Epithelial cell of esophagus (primary cell): ENCODE measurements at regions not wholly inside any gene's neighbourhood (a gene's known extent, or its start where the extent isn't known, plus 50 kb on each side); places are given as distances from the start of the nearest gene placed in this dataset.
A peak's percentile ranks its signal among the peaks of the same experiment; 100 is the strongest.

Experiments used
- DNase-seq: peaks from one replicate; pipeline ENCODE4 v3.0.0; 2010; ENCODE audit warnings: low read depth
- H3K4me3 ChIP-seq: 2 replicates; pipeline ENCODE4 v1.5.1; 2011; ENCODE audit warnings: mild to moderate bottlenecking, low read length, control low read depth
- TF ChIP-seq, protein P1 (sequence below): IDR thresholded peaks from 2 replicates; pipeline ENCODE4 v1.5.1; 2011; ENCODE audit warnings: low read depth, mild to moderate bottlenecking, low read length, control low read depth, inconsistent platforms; ENCODE audit not compliant: insufficient read depth; ENCODE audit errors: missing control alignments

DNA sequence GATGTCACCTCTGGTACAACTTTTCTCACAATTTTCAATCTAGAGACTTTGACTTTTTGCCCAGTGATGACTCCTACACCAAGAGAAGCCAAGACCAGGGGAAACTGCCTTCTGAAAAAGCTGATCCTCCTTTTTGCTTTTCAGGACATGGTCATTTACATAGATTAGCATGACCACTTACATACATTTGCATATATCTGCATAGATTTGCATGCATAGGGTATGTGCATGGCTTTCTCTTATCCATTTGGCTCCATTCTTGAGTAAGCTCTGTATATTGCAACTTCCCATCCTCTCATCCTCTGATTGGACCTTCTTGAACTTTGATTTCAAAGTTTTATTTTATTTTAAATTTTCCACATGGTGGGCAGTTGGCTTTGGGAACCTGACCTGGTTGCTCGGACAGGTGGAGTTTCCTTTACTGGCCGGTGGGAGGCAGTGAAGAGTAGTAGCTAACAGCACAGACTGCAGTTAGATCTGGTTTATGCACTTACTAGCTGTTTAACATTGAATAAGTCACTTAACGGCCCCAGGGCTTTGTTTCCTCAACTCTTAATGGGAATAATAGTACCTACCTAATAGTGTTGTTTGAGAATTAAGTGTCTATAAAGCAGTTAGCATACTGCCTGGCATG, 92.9 kb downstream of the GPR139 start:
- H3K4me3 ChIP-seq: no peak overlapping the region
- TF ChIP-seq, protein P1, sequence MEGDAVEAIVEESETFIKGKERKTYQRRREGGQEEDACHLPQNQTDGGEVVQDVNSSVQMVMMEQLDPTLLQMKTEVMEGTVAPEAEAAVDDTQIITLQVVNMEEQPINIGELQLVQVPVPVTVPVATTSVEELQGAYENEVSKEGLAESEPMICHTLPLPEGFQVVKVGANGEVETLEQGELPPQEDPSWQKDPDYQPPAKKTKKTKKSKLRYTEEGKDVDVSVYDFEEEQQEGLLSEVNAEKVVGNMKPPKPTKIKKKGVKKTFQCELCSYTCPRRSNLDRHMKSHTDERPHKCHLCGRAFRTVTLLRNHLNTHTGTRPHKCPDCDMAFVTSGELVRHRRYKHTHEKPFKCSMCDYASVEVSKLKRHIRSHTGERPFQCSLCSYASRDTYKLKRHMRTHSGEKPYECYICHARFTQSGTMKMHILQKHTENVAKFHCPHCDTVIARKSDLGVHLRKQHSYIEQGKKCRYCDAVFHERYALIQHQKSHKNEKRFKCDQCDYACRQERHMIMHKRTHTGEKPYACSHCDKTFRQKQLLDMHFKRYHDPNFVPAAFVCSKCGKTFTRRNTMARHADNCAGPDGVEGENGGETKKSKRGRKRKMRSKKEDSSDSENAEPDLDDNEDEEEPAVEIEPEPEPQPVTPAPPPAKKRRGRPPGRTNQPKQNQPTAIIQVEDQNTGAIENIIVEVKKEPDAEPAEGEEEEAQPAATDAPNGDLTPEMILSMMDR: peak; percentile 8
- DNase-seq: no peak

DNA sequence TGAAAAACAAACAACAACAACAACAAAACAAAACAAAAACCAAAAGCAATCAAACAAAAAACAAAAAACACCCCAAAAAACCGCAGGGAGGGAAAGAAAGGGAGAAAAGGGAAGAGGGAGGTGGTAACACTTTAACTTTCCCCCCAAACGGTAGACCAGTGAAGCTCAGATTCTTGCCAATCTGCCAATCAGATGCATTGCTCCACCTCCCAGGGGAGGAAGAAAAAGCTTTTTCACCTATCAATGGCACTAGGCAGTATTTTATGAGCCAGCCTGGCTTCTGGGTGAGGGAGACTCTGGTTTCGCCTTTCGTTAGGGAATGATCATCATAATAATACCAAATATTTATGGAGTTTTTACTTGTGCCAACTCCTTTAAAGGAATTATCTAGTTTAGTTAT, 94.1 kb downstream of the GPR139 start:
- no peak for DNase-seq
- TF ChIP-seq, protein P1: no peak
- no peak overlapping the region for H3K4me3 ChIP-seq

DNA sequence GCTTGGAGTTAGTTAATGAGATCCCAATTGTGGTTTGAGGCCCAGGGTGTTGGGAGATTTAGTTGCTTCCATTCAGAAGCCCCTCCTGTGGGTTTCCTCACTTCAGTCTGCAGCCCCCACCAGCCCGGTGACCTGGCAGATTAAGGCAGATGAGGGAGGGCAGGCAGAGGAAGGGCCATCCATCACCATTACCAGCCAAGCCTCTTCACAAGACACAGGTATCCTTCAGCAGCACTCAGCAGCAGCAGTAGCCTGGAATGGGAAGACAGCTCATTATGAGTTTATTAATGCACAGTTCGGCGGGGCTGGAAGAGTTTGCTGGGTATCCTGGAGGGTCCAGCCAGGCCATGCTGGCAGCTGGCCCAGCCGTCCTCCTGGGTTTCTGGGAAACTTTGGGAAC, 90.0 kb upstream of the GPRC5B start:
- no peak overlapping the region for H3K4me3 ChIP-seq
- DNase-seq: no peak
- TF ChIP-seq, protein P1: no peak

DNA sequence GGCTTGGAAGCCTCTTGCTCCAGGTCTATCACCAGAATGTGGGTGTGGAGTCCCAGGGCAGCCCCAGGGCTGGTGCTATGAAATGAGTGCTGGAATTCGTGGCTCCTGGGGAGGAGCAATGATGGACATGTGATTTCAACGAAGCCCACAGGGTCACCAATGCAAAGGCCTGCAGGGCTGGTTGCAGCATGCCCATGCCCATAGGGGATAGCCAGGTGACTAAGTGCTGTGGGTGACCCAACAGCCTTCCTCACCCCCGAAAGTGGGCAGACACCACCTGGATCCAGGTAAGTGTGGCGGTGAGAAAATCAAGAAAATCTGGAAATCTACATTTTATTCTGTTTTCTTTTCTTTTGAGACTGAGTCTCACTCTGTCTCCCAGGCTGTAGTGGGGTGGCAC, 87.5 kb upstream of the GPRC5B start:
- DNase-seq: no peak
- TF ChIP-seq, protein P1: no peak
- H3K4me3 ChIP-seq: no peak overlapping the region

DNA sequence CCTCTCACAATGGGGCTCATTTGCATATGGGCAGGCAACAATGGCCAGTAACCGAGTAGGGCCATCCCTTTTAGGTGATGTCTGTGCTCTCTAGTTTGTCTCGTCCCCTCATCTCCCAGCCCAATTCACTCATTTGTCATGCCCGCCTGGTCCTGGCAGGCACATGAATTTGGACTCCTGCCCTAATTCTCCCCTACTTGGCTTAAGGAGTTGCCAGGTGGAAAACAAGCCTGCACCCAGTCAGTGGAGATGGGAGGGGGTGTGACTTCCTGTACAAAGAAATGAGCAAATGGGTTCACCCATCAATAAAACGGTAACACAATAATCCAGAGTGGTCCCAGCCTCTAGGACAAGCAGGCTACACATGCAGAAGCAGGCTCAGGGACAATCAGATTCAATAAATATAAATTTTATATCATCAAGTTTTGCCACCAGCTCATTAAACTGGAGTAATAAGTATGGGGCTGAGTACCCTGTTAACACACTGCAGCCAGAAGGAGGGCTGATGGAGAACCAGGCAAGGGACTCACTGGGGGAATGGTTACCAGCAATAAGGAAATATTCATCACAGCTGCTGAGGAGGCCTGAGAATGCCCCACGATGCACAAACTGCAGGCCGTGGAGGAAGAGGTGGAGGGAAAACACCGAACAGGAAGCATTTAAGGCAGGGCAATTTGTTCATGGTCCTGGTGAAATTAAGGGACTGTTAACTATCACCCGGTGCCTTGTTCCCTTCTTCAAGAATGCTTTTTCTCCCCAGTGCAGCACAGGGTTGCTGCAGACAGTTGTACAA, 84.4 kb upstream of the GPRC5B start:
- DNase-seq: no peak
- no peak overlapping the region for H3K4me3 ChIP-seq
- TF ChIP-seq, protein P1: no peak

DNA sequence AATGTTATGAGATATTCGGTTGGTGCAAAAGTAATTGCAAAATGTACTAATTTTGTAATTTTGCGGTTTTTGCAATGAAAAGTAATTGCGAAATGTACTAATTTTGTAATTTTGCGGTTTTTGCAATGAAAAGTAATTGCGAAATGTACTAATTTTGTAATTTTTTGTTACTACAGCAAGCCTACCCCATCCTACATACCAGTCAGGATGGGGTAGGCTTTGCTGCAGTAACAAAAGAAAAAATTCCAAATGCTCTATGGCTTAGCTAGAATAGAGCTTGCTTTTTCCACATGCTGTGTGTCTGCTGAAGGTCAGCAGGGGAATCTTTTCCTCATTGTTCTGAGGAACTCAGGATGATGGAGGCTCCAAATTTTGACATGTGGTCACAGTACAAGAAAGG, 83.3 kb upstream of the GPRC5B start:
- DNase-seq: no peak
- TF ChIP-seq, protein P1: no peak
- no peak overlapping the region for H3K4me3 ChIP-seq
